DND-41 (cell line): ENCODE measurements at regions not wholly inside any gene's neighbourhood (a gene's known extent, or its start where the extent isn't known, plus 50 kb on each side); places are given as distances from the start of the nearest gene placed in this dataset.

Source experiments
- CTCF ChIP-seq: IDR thresholded peaks from 2 replicates; pipeline ENCODE4 v1.5.1; 2012; ENCODE audit warnings: borderline replicate concordance, low read length, moderate library complexity, mild to moderate bottlenecking; ENCODE audit not compliant: poor library complexity, severe bottlenecking; ENCODE audit errors: extremely low read depth
- EZH2 ChIP-seq: IDR thresholded peaks from 3 replicates; pipeline ENCODE4 v1.6.1; 2012; ENCODE audit warnings: borderline replicate concordance, low read depth, mild to moderate bottlenecking, moderate library complexity, low read length, inconsistent platforms; ENCODE audit not compliant: severe bottlenecking

GRCh38 chr4:11732155-11732554 is 303.5 kb upstream of the HS3ST1 start:
- TF ChIP-seq CTCF, result no peak
- TF ChIP-seq EZH2, result no peak
